Stimulated activated memory B cell treated with anti-CD40 and anti-IgM and Interleukin-4, amounts not matched to agents 10 μg/mL and 1 μg/mL and 100 μg/mL, for 72 hours (primary cell): ENCODE measurements at regions not wholly inside any gene's neighbourhood (a gene's known extent, or its start where the extent isn't known, plus 50 kb on each side); places are given as distances from the start of the nearest gene placed in this dataset.

Experiments
- ATAC-seq: fragments of 150-1000 bp; cut with Tn5 transposase; 2 replicates; pipeline ENCODE4 v1.10.0; 2021
- H3K27ac Mint-ChIP-seq: one replicate; pipeline ENCODE4 v1.8.0; 2022; ENCODE audit warnings: mild to moderate bottlenecking, mixed read lengths
- H3K27me3 Mint-ChIP-seq: one replicate; pipeline ENCODE4 v1.8.0; 2022; ENCODE audit warnings: mixed read lengths
- H3K36me3 Mint-ChIP-seq: one replicate; pipeline ENCODE4 v1.8.0; 2022; ENCODE audit warnings: mixed read lengths
- H3K4me1 Mint-ChIP-seq: one replicate; pipeline ENCODE4 v1.8.0; 2022; ENCODE audit warnings: mixed read lengths
- H3K4me3 Mint-ChIP-seq: one replicate; pipeline ENCODE4 v1.8.0; 2022; ENCODE audit warnings: mild to moderate bottlenecking, moderate library complexity, mixed read lengths
- H3K9me3 Mint-ChIP-seq: one replicate; pipeline ENCODE4 v1.8.0; 2022; ENCODE audit warnings: mixed read lengths

GRCh38 chr16:54579106-54579728, 292.6 kb upstream of the IRX3 start:
- H3K27ac Mint-ChIP-seq, result no peak overlapping the region
- no peaks in the 10 kb centered on the region for H3K4me1 Mint-ChIP-seq
- peaks cover 15% of the 10 kb centered on the region for H3K27me3 Mint-ChIP-seq
- no peak overlapping the region for H3K4me3 Mint-ChIP-seq
- H3K9me3 Mint-ChIP-seq, result peaks cover 6% of the 10 kb centered on the region
- no peaks in the 10 kb centered on the region for H3K36me3 Mint-ChIP-seq
- ATAC-seq, result no peak

- Mint-ChIP-seq H3K27ac (no peak overlapping the region), H3K36me3 (no peaks in the 10 kb centered on the region), H3K27me3 (peaks cover 15% of the 10 kb centered on the region), H3K9me3 (peaks cover 6% of the 10 kb centered on the region), H3K4me1 (no peaks in the 10 kb centered on the region), H3K4me3 (no peak overlapping the region)
- ATAC-seq, result no peak
Observed at GRCh38 chr16:54577651-54578128, 291.1 kb upstream of the IRX3 start.

- Mint-ChIP-seq H3K9me3 (peaks cover 6% of the 10 kb centered on the region), H3K4me3 (no peak overlapping the region), H3K27ac (no peak overlapping the region), H3K27me3 (peaks cover 15% of the 10 kb centered on the region), H3K36me3 (no peaks in the 10 kb centered on the region), H3K4me1 (no peaks in the 10 kb centered on the region)
- no peak for ATAC-seq
Observed at GRCh38 chr16:54576785-54577184, 290.2 kb upstream of the IRX3 start.

GRCh38 chr16:54568906-54569807, 282.6 kb upstream of the IRX3 start:
- peaks cover 2% of the 10 kb centered on the region for H3K9me3 Mint-ChIP-seq
- no peaks in the 10 kb centered on the region for H3K27me3 Mint-ChIP-seq
- H3K4me1 Mint-ChIP-seq, result no peaks in the 10 kb centered on the region
- H3K27ac Mint-ChIP-seq, result no peak overlapping the region
- no peak overlapping the region for H3K4me3 Mint-ChIP-seq
- ATAC-seq, result no peak
- no peaks in the 10 kb centered on the region for H3K36me3 Mint-ChIP-seq

DNA sequence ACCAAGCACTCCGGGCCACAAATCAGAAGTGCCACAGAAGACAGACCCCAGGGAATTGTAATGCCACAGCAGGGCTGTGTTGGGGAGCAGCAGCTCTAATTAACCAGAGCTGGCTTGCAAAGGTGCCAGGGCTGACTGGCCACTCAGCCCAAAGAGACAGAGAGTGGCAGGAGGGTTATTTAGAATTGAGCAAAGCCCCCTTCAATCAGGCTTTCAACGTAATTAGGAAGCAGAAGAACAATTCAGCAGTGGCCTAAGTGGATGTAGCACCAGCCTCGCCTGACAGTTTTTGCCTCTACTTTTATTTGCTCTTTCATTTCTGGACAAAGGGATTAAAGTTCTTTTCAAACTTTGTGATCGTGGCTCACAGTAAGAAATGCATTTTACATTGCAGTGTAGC, 278.3 kb upstream of the IRX3 start:
- no peaks in the 10 kb centered on the region for H3K27me3 Mint-ChIP-seq
- H3K27ac Mint-ChIP-seq, result no peak overlapping the region
- H3K9me3 Mint-ChIP-seq, result peaks cover 5% of the 10 kb centered on the region
- H3K36me3 Mint-ChIP-seq, result no peaks in the 10 kb centered on the region
- no peaks in the 10 kb centered on the region for H3K4me1 Mint-ChIP-seq
- ATAC-seq, result no peak
- H3K4me3 Mint-ChIP-seq, result no peak overlapping the region

DNA sequence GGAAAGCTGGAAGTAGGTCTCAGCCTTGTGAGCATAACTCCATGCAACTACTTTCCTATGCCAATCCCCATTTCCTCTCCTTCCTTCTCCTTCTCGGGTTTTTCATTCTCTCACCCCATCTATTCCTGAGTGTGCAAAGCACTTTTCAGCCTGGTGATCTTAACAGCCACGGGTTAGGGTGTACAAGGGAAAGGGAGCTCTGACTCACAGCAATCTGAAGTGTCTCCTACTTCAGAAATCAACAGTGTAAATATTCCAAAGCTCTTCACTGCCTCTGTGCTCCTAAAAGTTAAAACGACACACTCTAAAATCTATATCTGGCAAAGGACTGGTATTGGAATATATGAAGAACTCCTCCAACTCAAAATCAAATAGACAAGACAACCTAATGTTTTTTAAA, 268.0 kb upstream of the IRX3 start:
- Mint-ChIP-seq H3K4me3 (no peak overlapping the region), H3K9me3 (peaks cover 5% of the 10 kb centered on the region), H3K36me3 (no peaks in the 10 kb centered on the region), H3K4me1 (no peaks in the 10 kb centered on the region), H3K27ac (no peak overlapping the region), H3K27me3 (no peaks in the 10 kb centered on the region)
- no peak for ATAC-seq

DNA sequence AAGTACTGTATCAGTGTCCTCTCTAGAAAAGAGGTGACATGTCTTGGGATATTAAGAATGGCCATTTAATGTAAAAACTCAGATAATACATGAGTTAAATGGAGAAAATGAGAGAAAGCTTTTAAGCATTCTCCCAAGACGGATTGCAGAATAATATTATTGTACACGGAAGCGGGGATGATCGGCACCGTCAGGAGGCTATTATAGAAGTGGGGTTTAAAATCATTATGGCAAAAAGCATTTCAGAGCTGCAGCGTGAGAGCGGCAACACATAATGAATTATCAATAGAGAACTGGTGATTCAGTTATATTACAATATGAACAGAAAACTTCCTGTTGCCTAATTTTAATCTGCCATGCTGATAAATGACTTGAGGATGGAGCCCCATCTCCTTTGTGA, 261.7 kb upstream of the IRX3 start:
- Mint-ChIP-seq H3K27me3 (no peaks in the 10 kb centered on the region), H3K9me3 (peaks cover 4% of the 10 kb centered on the region), H3K27ac (no peak overlapping the region), H3K4me1 (no peaks in the 10 kb centered on the region), H3K36me3 (no peaks in the 10 kb centered on the region), H3K4me3 (no peak overlapping the region)
- no peak for ATAC-seq

- H3K36me3 Mint-ChIP-seq, result no peaks in the 10 kb centered on the region
- H3K9me3 Mint-ChIP-seq, result peaks cover 4% of the 10 kb centered on the region
- no peak for ATAC-seq
- H3K27ac Mint-ChIP-seq, result no peak overlapping the region
- H3K4me3 Mint-ChIP-seq, result no peak overlapping the region
- H3K27me3 Mint-ChIP-seq, result no peaks in the 10 kb centered on the region
- H3K4me1 Mint-ChIP-seq, result no peaks in the 10 kb centered on the region
Observed at GRCh38 chr16:54547052-54547451, 260.5 kb upstream of the IRX3 start.

GRCh38 chr16:54546521-54546920, 259.9 kb upstream of the IRX3 start:
- no peaks in the 10 kb centered on the region for H3K36me3 Mint-ChIP-seq
- H3K9me3 Mint-ChIP-seq, result peaks cover 3% of the 10 kb centered on the region
- no peak for ATAC-seq
- H3K4me3 Mint-ChIP-seq, result no peak overlapping the region
- no peaks in the 10 kb centered on the region for H3K27me3 Mint-ChIP-seq
- H3K4me1 Mint-ChIP-seq, result no peaks in the 10 kb centered on the region
- no peak overlapping the region for H3K27ac Mint-ChIP-seq

DNA sequence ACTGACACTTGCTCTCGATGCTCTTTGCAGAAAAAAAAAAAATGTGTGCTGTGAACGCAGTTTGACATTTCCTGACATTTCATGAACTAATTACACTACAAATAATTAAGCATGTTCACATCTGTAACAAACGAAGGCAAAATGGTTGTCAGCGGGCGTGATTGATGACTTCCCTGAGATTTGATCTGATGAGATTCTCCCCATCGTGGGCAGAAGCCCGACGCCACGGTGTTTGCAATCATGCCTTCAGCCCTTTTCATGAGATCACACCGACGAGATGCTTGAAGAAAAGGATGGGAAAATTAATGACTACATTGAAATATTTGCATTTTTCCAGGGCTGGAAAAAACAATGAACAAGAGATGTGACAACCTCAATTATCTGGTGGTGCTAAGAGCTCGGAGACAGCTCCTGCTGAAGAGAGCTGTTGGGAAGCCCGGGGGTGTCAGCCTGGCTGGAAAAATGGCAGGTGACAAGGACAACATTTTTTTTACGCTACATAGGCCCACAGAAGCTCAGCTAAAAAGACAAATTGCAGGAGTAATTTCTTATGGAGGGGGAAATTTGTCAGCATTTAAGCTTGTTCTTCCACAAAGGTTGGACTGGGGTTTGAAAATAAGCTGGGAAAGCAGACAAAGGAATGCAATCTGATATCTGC, 259.4 kb upstream of the IRX3 start:
- H3K4me3 Mint-ChIP-seq, result no peak overlapping the region
- no peak overlapping the region for H3K27ac Mint-ChIP-seq
- H3K4me1 Mint-ChIP-seq, result no peaks in the 10 kb centered on the region
- no peaks in the 10 kb centered on the region for H3K36me3 Mint-ChIP-seq
- H3K9me3 Mint-ChIP-seq, result peaks cover 2% of the 10 kb centered on the region
- no peaks in the 10 kb centered on the region for H3K27me3 Mint-ChIP-seq
- ATAC-seq, result no peak

- H3K4me3 Mint-ChIP-seq, result no peak overlapping the region
- H3K36me3 Mint-ChIP-seq, result no peaks in the 10 kb centered on the region
- no peaks in the 10 kb centered on the region for H3K4me1 Mint-ChIP-seq
- peaks cover 2% of the 10 kb centered on the region for H3K9me3 Mint-ChIP-seq
- H3K27me3 Mint-ChIP-seq, result no peaks in the 10 kb centered on the region
- H3K27ac Mint-ChIP-seq, result no peak overlapping the region
- no peak for ATAC-seq
Observed at GRCh38 chr16:54544553-54545180, 258.1 kb upstream of the IRX3 start.

- H3K36me3 Mint-ChIP-seq, result no peaks in the 10 kb centered on the region
- no peaks in the 10 kb centered on the region for H3K4me1 Mint-ChIP-seq
- no peaks in the 10 kb centered on the region for H3K27me3 Mint-ChIP-seq
- H3K9me3 Mint-ChIP-seq, result peaks cover 2% of the 10 kb centered on the region
- H3K4me3 Mint-ChIP-seq, result no peak overlapping the region
- H3K27ac Mint-ChIP-seq, result no peak overlapping the region
- no peak for ATAC-seq
Observed at GRCh38 chr16:54542805-54543505, 256.4 kb upstream of the IRX3 start.

- H3K4me3 Mint-ChIP-seq, result no peak overlapping the region
- no peaks in the 10 kb centered on the region for H3K36me3 Mint-ChIP-seq
- H3K4me1 Mint-ChIP-seq, result no peaks in the 10 kb centered on the region
- no peak overlapping the region for H3K27ac Mint-ChIP-seq
- H3K27me3 Mint-ChIP-seq, result no peaks in the 10 kb centered on the region
- no peak for ATAC-seq
- H3K9me3 Mint-ChIP-seq, result peaks cover 2% of the 10 kb centered on the region
Observed at GRCh38 chr16:54540525-54541180, 254.1 kb upstream of the IRX3 start.

DNA sequence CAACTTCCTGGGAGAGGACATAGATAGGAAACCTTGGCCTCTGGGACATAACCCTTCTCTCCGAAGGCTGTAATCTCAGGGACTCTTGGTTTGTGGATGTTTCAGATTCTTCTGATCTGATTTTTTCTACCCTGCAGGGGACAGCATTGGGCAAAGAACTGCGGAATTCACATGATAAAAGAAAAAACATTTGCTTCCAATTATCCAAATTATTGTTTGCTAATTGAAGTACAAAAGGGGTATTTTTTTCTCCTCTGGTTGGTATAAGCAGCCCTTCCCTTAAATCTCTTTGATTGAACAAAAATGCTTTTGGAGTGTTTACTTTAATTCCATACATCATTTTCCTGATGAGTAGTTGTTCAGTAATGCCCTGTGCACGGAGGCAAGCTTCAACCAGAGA, 251.7 kb upstream of the IRX3 start:
- no peaks in the 10 kb centered on the region for H3K9me3 Mint-ChIP-seq
- ATAC-seq, result no peak
- no peaks in the 10 kb centered on the region for H3K27me3 Mint-ChIP-seq
- no peak overlapping the region for H3K27ac Mint-ChIP-seq
- no peaks in the 10 kb centered on the region for H3K4me1 Mint-ChIP-seq
- no peak overlapping the region for H3K4me3 Mint-ChIP-seq
- no peaks in the 10 kb centered on the region for H3K36me3 Mint-ChIP-seq
